UCSD-AML1 (cell line): ENCODE measurements at regions not wholly inside any gene's neighbourhood (a gene's known extent, or its start where the extent isn't known, plus 50 kb on each side); places are given as distances from the start of the nearest gene placed in this dataset.

Source experiments
- DNase-seq: peaks from one replicate; lab custom pipeline; 2025; ENCODE audit not compliant: unreplicated experiment; lab: John Stamatoyannopoulos, UW

GRCh38 chr12:126343321-126343720 lies 1278.1 kb downstream of the AACS start:
- DNase-seq: no peak

- DNase-seq: no peak
These were observed 1280.9 kb downstream of the AACS start for GRCh38 chr12:126346087-126346486.

GRCh38 chr12:126347421-126347820 lies 1282.2 kb downstream of the AACS start:
- no peak for DNase-seq

GRCh38 chr12:126349383-126349782 lies 1284.1 kb downstream of the AACS start:
- no peak for DNase-seq

- no peak for DNase-seq
These were observed 1288.4 kb downstream of the AACS start for GRCh38 chr12:126353604-126354003.

GRCh38 chr12:126354633-126355032 lies 1289.4 kb downstream of the AACS start:
- DNase-seq: no peak

- DNase-seq: no peak
These were observed 1290.1 kb downstream of the AACS start for GRCh38 chr12:126355346-126355745.

GRCh38 chr12:126358806-126359205 lies 1293.6 kb downstream of the AACS start:
- no peak for DNase-seq

- DNase-seq: no peak
These were observed 1294.0 kb downstream of the AACS start for GRCh38 chr12:126359216-126359615.

- DNase-seq: no peak
These were observed 1296.6 kb downstream of the AACS start for GRCh38 chr12:126361804-126362203.

GRCh38 chr12:126362493-126362892 lies 1297.3 kb downstream of the AACS start:
- DNase-seq: no peak

GRCh38 chr12:126362964-126363363 lies 1297.7 kb downstream of the AACS start:
- DNase-seq: no peak

- DNase-seq: no peak
These were observed 1304.5 kb downstream of the AACS start for GRCh38 chr12:126369487-126370463.

- DNase-seq: no peak
These were observed 1318.3 kb downstream of the AACS start for GRCh38 chr12:126383506-126383905.

GRCh38 chr12:126384026-126384564 lies 1318.9 kb downstream of the AACS start:
- DNase-seq: no peak

- DNase-seq: no peak
These were observed 1320.5 kb downstream of the AACS start for GRCh38 chr12:126385785-126386184.

- no peak for DNase-seq
These were observed 1324.1 kb downstream of the AACS start for GRCh38 chr12:126389220-126389841.

- DNase-seq: no peak
These were observed 1324.7 kb downstream of the AACS start for GRCh38 chr12:126389961-126390360.

- DNase-seq: no peak
These were observed 1325.8 kb downstream of the AACS start for GRCh38 chr12:126390969-126391566.

- no peak for DNase-seq
These were observed 1331.3 kb downstream of the AACS start for GRCh38 chr12:126396536-126396935.

GRCh38 chr12:126397071-126397581 lies 1331.9 kb downstream of the AACS start:
- no peak for DNase-seq
